ENCODE measurements at regions not wholly inside any gene's neighbourhood (a gene's known extent, or its start where the extent isn't known, plus 50 kb on each side); places are given as distances from the start of the nearest gene placed in this dataset.

- H3K27me3 ChIP-seq (ENCODE audit: low read depth) = no peaks in the 10 kb centered on the region
- H3K9me3 ChIP-seq = no peaks in the 10 kb centered on the region
- no peaks in the 10 kb centered on the region for H3K36me3 ChIP-seq
- TF ChIP-seq, protein P1, sequence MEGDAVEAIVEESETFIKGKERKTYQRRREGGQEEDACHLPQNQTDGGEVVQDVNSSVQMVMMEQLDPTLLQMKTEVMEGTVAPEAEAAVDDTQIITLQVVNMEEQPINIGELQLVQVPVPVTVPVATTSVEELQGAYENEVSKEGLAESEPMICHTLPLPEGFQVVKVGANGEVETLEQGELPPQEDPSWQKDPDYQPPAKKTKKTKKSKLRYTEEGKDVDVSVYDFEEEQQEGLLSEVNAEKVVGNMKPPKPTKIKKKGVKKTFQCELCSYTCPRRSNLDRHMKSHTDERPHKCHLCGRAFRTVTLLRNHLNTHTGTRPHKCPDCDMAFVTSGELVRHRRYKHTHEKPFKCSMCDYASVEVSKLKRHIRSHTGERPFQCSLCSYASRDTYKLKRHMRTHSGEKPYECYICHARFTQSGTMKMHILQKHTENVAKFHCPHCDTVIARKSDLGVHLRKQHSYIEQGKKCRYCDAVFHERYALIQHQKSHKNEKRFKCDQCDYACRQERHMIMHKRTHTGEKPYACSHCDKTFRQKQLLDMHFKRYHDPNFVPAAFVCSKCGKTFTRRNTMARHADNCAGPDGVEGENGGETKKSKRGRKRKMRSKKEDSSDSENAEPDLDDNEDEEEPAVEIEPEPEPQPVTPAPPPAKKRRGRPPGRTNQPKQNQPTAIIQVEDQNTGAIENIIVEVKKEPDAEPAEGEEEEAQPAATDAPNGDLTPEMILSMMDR (IDR thresholded peaks at IDR 0.05) = no peak
- intact Hi-C loops (cut with DNase I) = no loop called here
- H3K27ac ChIP-seq = no peak overlapping the region
- DNase-seq (no peak), ATAC-seq (no peak)
- H3K4me3 ChIP-seq = no peak overlapping the region
- no peaks in the 10 kb centered on the region for H3K4me1 ChIP-seq
Measured at GRCh38 chr11:24043842-24044241, 453.0 kb upstream of the LUZP2 start.

GRCh38 chr11:24046731-24047130 is 450.1 kb upstream of the LUZP2 start:
- no peak overlapping the region for H3K4me3 ChIP-seq
- H3K36me3 ChIP-seq = no peaks in the 10 kb centered on the region
- ATAC-seq = no peak
- no peak for DNase-seq
- H3K27ac ChIP-seq = no peak overlapping the region
- intact Hi-C loops (cut with DNase I) = no loop called here
- no peaks in the 10 kb centered on the region for H3K9me3 ChIP-seq
- TF ChIP-seq, protein P1 (IDR thresholded peaks at IDR 0.05) = no peak
- no peaks in the 10 kb centered on the region for H3K4me1 ChIP-seq
- no peaks in the 10 kb centered on the region for H3K27me3 ChIP-seq (ENCODE audit: low read depth)

GRCh38 chr11:24056051-24056450 is 440.8 kb upstream of the LUZP2 start:
- H3K4me3 ChIP-seq = no peak overlapping the region
- DNase-seq = no peak
- H3K27me3 ChIP-seq (ENCODE audit: low read depth) = no peaks in the 10 kb centered on the region
- H3K36me3 ChIP-seq = no peaks in the 10 kb centered on the region
- H3K9me3 ChIP-seq = no peaks in the 10 kb centered on the region
- H3K4me1 ChIP-seq = no peaks in the 10 kb centered on the region
- intact Hi-C loops (cut with DNase I) = no loop called here
- TF ChIP-seq, protein P1 (IDR thresholded peaks at IDR 0.05) = no peak
- H3K27ac ChIP-seq = no peak overlapping the region
- ATAC-seq = no peak

- no peak overlapping the region for H3K4me3 ChIP-seq
- no peaks in the 10 kb centered on the region for H3K36me3 ChIP-seq
- intact Hi-C loops (cut with DNase I) = no loop called here
- no peak for ATAC-seq
- no peak for DNase-seq
- H3K27ac ChIP-seq = no peak overlapping the region
- H3K27me3 ChIP-seq (ENCODE audit: low read depth) = no peaks in the 10 kb centered on the region
- TF ChIP-seq, protein P1 (IDR thresholded peaks at IDR 0.05) = no peak
- no peaks in the 10 kb centered on the region for H3K4me1 ChIP-seq
- H3K9me3 ChIP-seq = no peaks in the 10 kb centered on the region
Measured at GRCh38 chr11:24060125-24060524, 436.7 kb upstream of the LUZP2 start.

GRCh38 chr11:24064309-24064903 is 432.4 kb upstream of the LUZP2 start:
- TF ChIP-seq, protein P1 (IDR thresholded peaks at IDR 0.05) = no peak
- no peaks in the 10 kb centered on the region for H3K9me3 ChIP-seq
- DNase-seq = no peak
- no peaks in the 10 kb centered on the region for H3K27me3 ChIP-seq (ENCODE audit: low read depth)
- intact Hi-C loops (cut with DNase I) = no loop called here
- no peak for ATAC-seq
- no peak overlapping the region for H3K4me3 ChIP-seq
- H3K36me3 ChIP-seq = no peaks in the 10 kb centered on the region
- no peak overlapping the region for H3K27ac ChIP-seq
- H3K4me1 ChIP-seq = no peaks in the 10 kb centered on the region

Measured in lower lobe of right lung (tissue), 2 donors.